ENCODE measurements at regions not wholly inside any gene's neighbourhood (a gene's known extent, or its start where the extent isn't known, plus 50 kb on each side); places are given as distances from the start of the nearest gene placed in this dataset.

DNA sequence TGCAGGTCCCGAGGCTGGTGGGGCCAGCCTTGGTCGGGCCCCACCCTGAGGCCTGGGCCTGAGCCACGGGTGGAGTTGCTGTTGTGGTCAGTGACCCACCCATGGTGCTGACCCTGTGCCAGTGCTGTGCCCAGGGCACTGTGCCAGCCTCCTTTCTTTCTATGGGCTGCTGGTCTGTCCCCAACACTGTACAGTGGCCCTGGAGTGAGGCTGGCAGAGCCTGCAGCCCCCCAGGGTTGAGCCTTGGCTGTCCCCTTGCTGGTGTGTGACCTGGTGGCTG lies 1235.7 kb downstream of the BRD1 start:
- no peak for DNase-seq
- TF ChIP-seq, protein P1, sequence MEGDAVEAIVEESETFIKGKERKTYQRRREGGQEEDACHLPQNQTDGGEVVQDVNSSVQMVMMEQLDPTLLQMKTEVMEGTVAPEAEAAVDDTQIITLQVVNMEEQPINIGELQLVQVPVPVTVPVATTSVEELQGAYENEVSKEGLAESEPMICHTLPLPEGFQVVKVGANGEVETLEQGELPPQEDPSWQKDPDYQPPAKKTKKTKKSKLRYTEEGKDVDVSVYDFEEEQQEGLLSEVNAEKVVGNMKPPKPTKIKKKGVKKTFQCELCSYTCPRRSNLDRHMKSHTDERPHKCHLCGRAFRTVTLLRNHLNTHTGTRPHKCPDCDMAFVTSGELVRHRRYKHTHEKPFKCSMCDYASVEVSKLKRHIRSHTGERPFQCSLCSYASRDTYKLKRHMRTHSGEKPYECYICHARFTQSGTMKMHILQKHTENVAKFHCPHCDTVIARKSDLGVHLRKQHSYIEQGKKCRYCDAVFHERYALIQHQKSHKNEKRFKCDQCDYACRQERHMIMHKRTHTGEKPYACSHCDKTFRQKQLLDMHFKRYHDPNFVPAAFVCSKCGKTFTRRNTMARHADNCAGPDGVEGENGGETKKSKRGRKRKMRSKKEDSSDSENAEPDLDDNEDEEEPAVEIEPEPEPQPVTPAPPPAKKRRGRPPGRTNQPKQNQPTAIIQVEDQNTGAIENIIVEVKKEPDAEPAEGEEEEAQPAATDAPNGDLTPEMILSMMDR (IDR thresholded peaks at IDR 0.05) = no peak
- TF ChIP-seq POLR2A (IDR thresholded peaks at IDR 0.05) = no peak

DNA sequence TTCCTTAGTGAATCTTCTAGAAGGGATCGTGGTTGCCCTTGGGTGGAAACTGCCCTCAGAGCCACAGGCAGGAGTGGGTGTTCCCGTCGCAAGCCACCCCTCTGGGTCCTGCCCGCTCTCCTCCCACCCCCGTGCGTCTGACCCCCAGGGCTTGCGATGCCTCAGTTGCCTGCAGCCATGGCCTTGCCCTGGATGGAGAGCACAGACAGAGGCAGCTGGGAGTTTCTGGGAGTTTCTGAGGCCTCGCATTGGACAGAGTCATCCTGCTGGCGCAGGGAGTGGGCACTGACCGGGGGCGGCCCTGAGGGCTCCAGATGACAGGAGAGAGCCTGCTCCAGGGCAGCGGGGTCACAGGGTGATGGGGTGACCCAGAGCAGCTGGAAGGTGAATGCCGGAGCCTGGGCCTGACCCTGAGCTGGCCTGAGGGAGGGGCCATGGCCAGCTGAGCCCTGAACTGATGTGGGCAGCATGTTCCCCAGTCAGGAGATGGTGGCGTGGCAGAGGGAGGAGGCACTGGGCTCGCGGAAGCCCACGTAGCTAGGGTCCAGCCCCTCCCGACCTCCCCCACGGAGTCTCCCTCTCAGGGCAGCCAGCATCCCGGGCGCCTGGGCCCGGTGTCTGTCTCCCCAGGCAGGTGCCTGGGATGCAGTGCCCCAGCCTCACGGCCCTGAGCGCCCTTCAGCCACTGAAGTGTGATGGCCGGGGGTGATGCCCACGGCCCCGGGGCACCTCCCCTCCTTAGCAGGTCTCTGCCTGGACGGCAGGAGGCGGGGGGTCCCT lies 1236.2 kb downstream of the BRD1 start:
- no peak for DNase-seq
- intact Hi-C loops (cut with DNase I) = no loop called here

More for the DNA sequence above, 1235.7 kb downstream of the BRD1 start:
- no CpG with 5 or more reads among the region's 3 CpGs for WGBS, 2 donors
- no peak overlapping the region for H3K4me3 ChIP-seq
- no peaks in the 10 kb centered on the region for H3K36me3 ChIP-seq
- intact Hi-C loops (cut with DNase I) = no loop called here
- H3K27me3 ChIP-seq = peaks cover 0 to 47% (median 0%) of the 10 kb centered on the region in 4 donors
- no peaks in the 10 kb centered on the region for H3K9me3 ChIP-seq
- H3K4me1 ChIP-seq = no peaks in the 10 kb centered on the region
- H3K27ac ChIP-seq = no peak overlapping the region

DNA sequence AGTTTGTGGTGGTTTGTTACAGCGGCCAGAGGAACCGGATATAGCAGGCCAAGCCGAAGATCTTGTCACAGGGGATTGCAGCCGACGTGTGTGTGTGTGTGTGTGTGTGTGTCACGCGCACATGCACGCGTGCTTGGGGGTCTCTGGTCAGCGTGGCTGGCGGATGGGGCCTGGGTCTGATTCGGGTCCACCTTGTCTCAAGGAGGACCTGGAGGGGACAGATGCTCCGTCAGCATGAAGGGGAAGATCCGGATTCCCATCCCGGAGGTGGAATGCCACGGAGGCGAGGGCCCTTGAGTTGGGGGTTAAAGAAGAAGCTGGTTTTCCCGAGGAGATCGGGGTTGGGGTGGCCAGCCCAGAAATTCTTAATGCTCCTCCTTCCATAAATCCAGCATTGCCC lies 1237.8 kb downstream of the BRD1 start:
- Histone ChIP-seq H3K27me3 (peaks cover 0 to 57% (median 0%) of the 10 kb centered on the region in 4 donors), H3K9me3 (no peaks in the 10 kb centered on the region), H3K4me3 (no peak overlapping the region), H3K4me1 (peaks cover 0 to 5% (median 0%) of the 10 kb centered on the region in 3 donors), H3K36me3 (no peaks in the 10 kb centered on the region), H3K27ac (no peak overlapping the region)
- no peak for DNase-seq
- no peak for TF ChIP-seq POLR2A (IDR thresholded peaks at IDR 0.05)
- TF ChIP-seq, protein P1 (IDR thresholded peaks at IDR 0.05) = no peak
- WGBS, 2 donors = 85 to 90% methylated on average over 11 to 17 of the region's 19 CpGs
- intact Hi-C loops (cut with DNase I) = no loop called here

More for the DNA sequence above, 1236.2 kb downstream of the BRD1 start:
- H3K36me3 ChIP-seq = no peaks in the 10 kb centered on the region
- H3K27me3 ChIP-seq = peaks cover 0 to 52% (median 0%) of the 10 kb centered on the region in 4 donors
- no peak for TF ChIP-seq POLR2A (IDR thresholded peaks at IDR 0.05)
- TF ChIP-seq, protein P1 (IDR thresholded peaks at IDR 0.05) = no peak
- 71% methylated on average over 8 of the region's 29 CpGs; no CpG with 5 or more reads in 1 of the 2 donors for WGBS, 2 donors
- H3K9me3 ChIP-seq = no peaks in the 10 kb centered on the region
- H3K4me3 ChIP-seq = no peak overlapping the region
- peaks cover 0 to under 1% (median 0%) of the 10 kb centered on the region in 3 donors for H3K4me1 ChIP-seq
- H3K27ac ChIP-seq = no peak overlapping the region

DNA sequence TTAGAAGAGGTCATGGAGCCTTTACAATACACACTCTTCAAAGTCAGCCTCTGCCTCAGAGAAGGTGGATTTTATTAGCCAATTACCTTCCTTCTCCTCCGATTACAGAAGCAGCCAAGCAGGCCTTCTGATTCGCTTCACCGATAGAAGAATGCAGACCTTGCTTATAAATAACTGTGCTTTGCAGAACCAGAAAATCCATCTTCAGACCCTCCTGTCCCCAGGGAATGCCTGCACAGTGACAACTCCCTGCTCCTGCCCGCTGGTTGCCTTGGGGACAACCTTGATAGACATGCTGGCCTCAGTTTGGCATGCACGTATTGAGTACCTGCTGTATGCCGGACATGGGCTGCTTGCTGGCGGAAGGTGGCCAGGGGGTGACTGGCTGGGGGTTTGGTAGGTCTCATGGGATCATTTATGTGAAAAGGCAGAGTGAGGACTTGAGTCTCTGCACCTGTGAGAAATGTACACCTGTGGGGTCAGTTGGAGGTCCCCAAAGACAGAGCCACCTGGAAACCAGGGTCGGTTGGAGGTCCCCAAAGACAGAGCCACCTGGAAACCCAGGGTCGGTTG lies 1238.7 kb downstream of the BRD1 start:
- no peak for DNase-seq
- no peaks in the 10 kb centered on the region for H3K36me3 ChIP-seq
- WGBS, 2 donors = 58 to 74% methylated on average over 6 to 9 of the region's 9 CpGs
- H3K27ac ChIP-seq = no peak overlapping the region
- no peak for TF ChIP-seq POLR2A (IDR thresholded peaks at IDR 0.05)
- TF ChIP-seq, protein P1 (IDR thresholded peaks at IDR 0.05) = no peak
- H3K4me3 ChIP-seq = no peak overlapping the region
- intact Hi-C loops (cut with DNase I) = no loop called here
- H3K27me3 ChIP-seq = peaks cover 0 to 52% (median 0%) of the 10 kb centered on the region in 4 donors
- H3K9me3 ChIP-seq = no peaks in the 10 kb centered on the region
- H3K4me1 ChIP-seq = peaks cover 0 to 5% (median 0%) of the 10 kb centered on the region in 3 donors

DNA sequence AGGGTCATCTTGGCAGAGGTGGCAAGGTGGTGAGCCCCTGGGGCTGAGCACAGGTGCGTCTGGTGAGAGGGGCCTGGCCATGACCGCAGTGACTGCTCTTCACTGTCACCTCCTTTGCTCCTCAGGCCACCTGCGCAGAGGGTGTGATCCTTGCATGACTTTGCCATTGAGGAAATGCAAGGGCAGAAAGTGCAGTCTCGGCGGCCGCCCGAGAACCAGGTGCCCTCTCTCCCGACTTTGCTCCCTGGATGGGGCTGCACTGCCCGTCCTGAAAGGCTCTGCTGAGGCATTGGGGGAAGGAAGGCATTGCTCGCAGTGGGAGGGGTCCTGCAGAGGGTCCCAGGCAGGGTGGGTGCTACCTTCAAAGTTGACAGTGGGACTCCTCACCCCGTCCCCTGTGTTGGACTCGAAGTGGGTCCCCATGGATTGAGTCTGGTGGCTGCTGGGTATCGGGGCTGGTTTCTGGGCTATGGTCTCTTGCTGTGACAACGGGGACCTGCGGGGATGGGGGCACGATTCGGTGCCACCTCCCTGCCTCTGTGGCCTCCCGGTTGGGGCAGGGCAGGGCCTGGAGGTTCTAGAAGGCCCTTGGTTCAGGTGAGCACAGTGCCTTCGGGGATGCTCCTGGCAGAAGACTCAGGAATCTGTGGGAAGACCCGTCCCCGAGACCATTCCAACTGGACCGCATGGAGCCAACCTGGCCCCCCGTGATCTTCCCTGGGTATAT lies 1239.4 kb downstream of the BRD1 start:
- Histone ChIP-seq H3K4me3 (no peak overlapping the region), H3K27me3 (peaks cover 0 to 48% (median 0%) of the 10 kb centered on the region in 4 donors), H3K36me3 (no peaks in the 10 kb centered on the region), H3K27ac (no peak overlapping the region), H3K4me1 (peaks cover 0 to 5% (median 0%) of the 10 kb centered on the region in 3 donors), H3K9me3 (no peaks in the 10 kb centered on the region)
- WGBS, 2 donors = 71 to 85% methylated on average over 4 to 5 of the region's 23 CpGs
- TF ChIP-seq, protein P1 (IDR thresholded peaks at IDR 0.05) = no peak
- no peak for TF ChIP-seq POLR2A (IDR thresholded peaks at IDR 0.05)
- intact Hi-C loops (cut with DNase I) = no loop called here
- no peak for DNase-seq

Data from esophagus squamous epithelium (tissue), 5 donors.